ENCODE measurements at regions not wholly inside any gene's neighbourhood (a gene's known extent, or its start where the extent isn't known, plus 50 kb on each side); places are given as distances from the start of the nearest gene placed in this dataset.

- TF ChIP-seq SUZ12 (IDR thresholded peaks at IDR 0.05; ENCODE audit: extremely low read depth, insufficient read depth, insufficient read length) (no peak), ZNF274 (IDR thresholded peaks at IDR 0.05; ENCODE audit: low read depth, low read length) (no peak), YY1 (IDR thresholded peaks at IDR 0.05; ENCODE audit: insufficient read depth, insufficient read length) (no peak)
These were observed 162.8 kb downstream of the TENT5A start for GRCh38 chr6:81589465-81590313.

All from NT2/D1 (cell line).